ENCODE measurements at regions not wholly inside any gene's neighbourhood (a gene's known extent, or its start where the extent isn't known, plus 50 kb on each side); places are given as distances from the start of the nearest gene placed in this dataset.

- no peak for TF ChIP-seq POLR2AphosphoS5 (IDR thresholded peaks at IDR 0.05; ENCODE audit: borderline replicate concordance, low read depth, low read length)
- no peak for TF ChIP-seq EZH2 (IDR thresholded peaks at IDR 0.05)
Measured at GRCh38 chr7:119197877-119198527, 973.5 kb downstream of the ANKRD7 start.
